ENCODE measurements at regions not wholly inside any gene's neighbourhood (a gene's known extent, or its start where the extent isn't known, plus 50 kb on each side); places are given as distances from the start of the nearest gene placed in this dataset.

- in situ Hi-C loops (cut with HindIII; ENCODE audit: low sequenced_read_pairs) = no loop called here
- no peak for TF ChIP-seq CTCF (IDR thresholded peaks at IDR 0.05; ENCODE audit: low read depth, low read length, missing control alignments)
- H3K4me3 ChIP-seq (ENCODE audit: low read depth, low read length) = no peak overlapping the region
- no peak for DNase-seq (ENCODE audit: low read depth)
Measured at GRCh38 chr6:155832596-155832995, 377.0 kb upstream of the NOX3 start.

DNA sequence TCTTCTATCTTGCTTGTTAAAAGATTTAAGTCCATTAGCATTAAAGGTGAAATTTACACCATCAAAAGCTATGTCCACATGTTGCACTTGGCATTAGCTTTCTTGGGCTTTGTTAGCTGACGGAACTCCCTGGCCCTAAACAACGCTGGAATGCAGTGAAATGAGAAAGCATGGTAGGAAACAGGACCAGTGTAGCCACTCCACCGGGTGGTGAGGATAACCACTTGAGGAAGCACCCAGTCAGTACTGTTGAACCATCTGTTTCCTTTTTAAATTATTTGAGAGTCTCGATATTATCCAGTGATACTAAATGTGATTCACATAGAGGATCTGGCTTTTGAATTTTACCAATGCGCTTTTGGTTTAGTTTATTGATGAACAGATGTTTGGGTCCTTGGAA, 374.9 kb upstream of the NOX3 start:
- TF ChIP-seq CTCF (IDR thresholded peaks at IDR 0.05; ENCODE audit: low read depth, low read length, missing control alignments) = no peak
- DNase-seq (ENCODE audit: low read depth) = no peak
- H3K4me3 ChIP-seq (ENCODE audit: low read depth, low read length) = no peak overlapping the region
- in situ Hi-C loops (cut with HindIII; ENCODE audit: low sequenced_read_pairs) = no loop called here

- no peak for TF ChIP-seq CTCF (IDR thresholded peaks at IDR 0.05; ENCODE audit: low read depth, low read length, missing control alignments)
- in situ Hi-C loops (cut with HindIII; ENCODE audit: low sequenced_read_pairs) = no loop called here
- no peak overlapping the region for H3K4me3 ChIP-seq (ENCODE audit: low read depth, low read length)
- DNase-seq (ENCODE audit: low read depth) = no peak
Measured at GRCh38 chr6:155829646-155830045, 374.0 kb upstream of the NOX3 start.

- no peak for TF ChIP-seq CTCF (IDR thresholded peaks at IDR 0.05; ENCODE audit: low read depth, low read length, missing control alignments)
- in situ Hi-C loops (cut with HindIII; ENCODE audit: low sequenced_read_pairs) = no loop called here
- DNase-seq (ENCODE audit: low read depth) = no peak
- no peak overlapping the region for H3K4me3 ChIP-seq (ENCODE audit: low read depth, low read length)
Measured at GRCh38 chr6:155828989-155829388, 373.4 kb upstream of the NOX3 start.

- no peak overlapping the region for H3K4me3 ChIP-seq (ENCODE audit: low read depth, low read length)
- DNase-seq (ENCODE audit: low read depth) = no peak
- in situ Hi-C loops (cut with HindIII; ENCODE audit: low sequenced_read_pairs) = no loop called here
- no peak for TF ChIP-seq CTCF (IDR thresholded peaks at IDR 0.05; ENCODE audit: low read depth, low read length, missing control alignments)
Measured at GRCh38 chr6:155818698-155819097, 363.1 kb upstream of the NOX3 start.

DNA sequence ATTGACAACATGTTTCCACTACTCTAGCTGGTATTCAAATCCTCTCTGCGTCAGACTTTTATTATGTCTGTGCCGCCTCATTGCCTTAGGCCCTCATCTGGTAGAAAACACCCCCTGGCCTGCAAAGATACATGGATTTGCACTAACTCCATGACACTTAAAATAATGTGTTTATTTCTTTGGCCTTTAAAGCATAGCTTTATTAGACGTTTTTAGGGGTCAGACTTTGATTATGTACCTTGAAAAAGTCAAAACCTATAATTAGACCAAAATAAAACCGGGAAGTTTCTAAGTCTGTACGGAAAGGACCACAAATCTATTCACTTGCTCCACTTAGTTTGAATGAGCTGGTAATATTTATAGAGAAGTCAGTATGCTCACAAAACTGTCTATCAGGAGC, 357.9 kb upstream of the NOX3 start:
- in situ Hi-C loops (cut with HindIII; ENCODE audit: low sequenced_read_pairs) = no loop called here
- TF ChIP-seq CTCF (IDR thresholded peaks at IDR 0.05; ENCODE audit: low read depth, low read length, missing control alignments) = no peak
- DNase-seq (ENCODE audit: low read depth) = no peak
- H3K4me3 ChIP-seq (ENCODE audit: low read depth, low read length) = no peak overlapping the region

GRCh38 chr6:155807243-155807642, 351.6 kb upstream of the NOX3 start:
- DNase-seq (ENCODE audit: low read depth) = no peak
- H3K4me3 ChIP-seq (ENCODE audit: low read depth, low read length) = no peak overlapping the region
- in situ Hi-C loops (cut with HindIII; ENCODE audit: low sequenced_read_pairs) = no loop called here
- no peak for TF ChIP-seq CTCF (IDR thresholded peaks at IDR 0.05; ENCODE audit: low read depth, low read length, missing control alignments)

Measured in astrocyte of the cerebellum (primary cell).